ENCODE measurements at regions not wholly inside any gene's neighbourhood (a gene's known extent, or its start where the extent isn't known, plus 50 kb on each side); places are given as distances from the start of the nearest gene placed in this dataset.

GRCh38 chr1:68358439-68358838 is 91.3 kb downstream of the RPE65 start:
- ATAC-seq: no peak
- intact Hi-C loops (cut with micrococcal nuclease): no loop called here

GRCh38 chr1:68355614-68356013 is 94.1 kb downstream of the RPE65 start:
- H3K9me3 ChIP-seq (ENCODE audit: low read length): no peaks in the 10 kb centered on the region
- no TSS peak for BruUV-seq (replicated peaks)
- H3K79me2 ChIP-seq (ENCODE audit: low read length): no peaks in the 10 kb centered on the region
- no peak overlapping the region for H3K4me2 ChIP-seq (ENCODE audit: low read length)
- no peak for TF ChIP-seq EZH2 (IDR thresholded peaks at IDR 0.05; ENCODE audit: low read length, unreplicated experiment)
- no peaks in the 10 kb centered on the region for H3K36me3 ChIP-seq (ENCODE audit: low read depth, low read length)
- H3K27ac ChIP-seq (ENCODE audit: low read length): no peak overlapping the region
- H2AFZ ChIP-seq (ENCODE audit: low read length): no peak overlapping the region
- H4K20me1 ChIP-seq (ENCODE audit: low read length): no peaks in the 10 kb centered on the region
- ChIA-PET CTCF (no interaction called here), POLR2A (ENCODE audit: unreplicated experiment) (no interaction called here)
- no peaks in the 10 kb centered on the region for H3K9me2 ChIP-seq (replicated peaks; ENCODE audit: low read length)
- no peak overlapping the region for H3K9ac ChIP-seq (ENCODE audit: low read length)
- ATAC-seq (no peak), DNase-seq (no peak)
- no peak overlapping the region for H3K4me3 ChIP-seq (ENCODE audit: low read length)
- intact Hi-C loops (cut with micrococcal nuclease): no loop called here
- H3K4me1 ChIP-seq (ENCODE audit: insufficient read depth, low read length): no peaks in the 10 kb centered on the region
- no peaks in the 10 kb centered on the region for H3K27me3 ChIP-seq (ENCODE audit: low read length)
- no peaks in the 10 kb centered on the region for H3F3A ChIP-seq (ENCODE audit: low read length, unreplicated experiment)

More at GRCh38 chr1:68358439-68358838, 91.3 kb downstream of the RPE65 start:
- H3K9me3 ChIP-seq (ENCODE audit: low read length): no peaks in the 10 kb centered on the region
- CTCF ChIA-PET: no interaction called here
- POLR2A ChIA-PET (ENCODE audit: unreplicated experiment): interaction anchor here (0.7 kb wide), 1 partner anchor 84 kb away, joined by 6 read pairs; no protein-coding TSS in a partner anchor
- H3K9me2 ChIP-seq (replicated peaks; ENCODE audit: low read length): no peaks in the 10 kb centered on the region
- TF ChIP-seq CTCF (conservative IDR thresholded peaks at IDR 0.05; ENCODE audit: low read depth, low read length): no peak
- no peak for TF ChIP-seq EZH2phosphoT487 (IDR thresholded peaks at IDR 0.05; ENCODE audit: borderline replicate concordance, low read length)
- no peak for TF ChIP-seq EZH2 (IDR thresholded peaks at IDR 0.05; ENCODE audit: low read length, unreplicated experiment)
- no peak for DNase-seq
- no TSS peak for BruUV-seq (replicated peaks)
- no peaks in the 10 kb centered on the region for H3K36me3 ChIP-seq (ENCODE audit: low read depth, low read length)
- H3K27ac ChIP-seq (ENCODE audit: low read length): no peak overlapping the region
- no peaks in the 10 kb centered on the region for H4K20me1 ChIP-seq (ENCODE audit: low read length)
- no peak overlapping the region for H2AFZ ChIP-seq (ENCODE audit: low read length)
- H3K4me3 ChIP-seq (ENCODE audit: low read length): no peak overlapping the region
- no peaks in the 10 kb centered on the region for H3K27me3 ChIP-seq (ENCODE audit: low read length)
- H3K9ac ChIP-seq (ENCODE audit: low read length): no peak overlapping the region
- H3K4me1 ChIP-seq (ENCODE audit: insufficient read depth, low read length): no peaks in the 10 kb centered on the region
- H3K4me2 ChIP-seq (ENCODE audit: low read length): no peak overlapping the region
- no peaks in the 10 kb centered on the region for H3K79me2 ChIP-seq (ENCODE audit: low read length)
- no peaks in the 10 kb centered on the region for H3F3A ChIP-seq (ENCODE audit: low read length, unreplicated experiment)

GRCh38 chr1:68352202-68352601 is 97.6 kb downstream of the RPE65 start:
- no peak for ATAC-seq
- H3F3A ChIP-seq (ENCODE audit: low read length, unreplicated experiment): no peaks in the 10 kb centered on the region
- H3K4me2 ChIP-seq (ENCODE audit: low read length): no peak overlapping the region
- H3K9me2 ChIP-seq (replicated peaks; ENCODE audit: low read length): no peaks in the 10 kb centered on the region
- TF ChIP-seq EZH2phosphoT487 (IDR thresholded peaks at IDR 0.05; ENCODE audit: borderline replicate concordance, low read length) (no peak), EZH2 (IDR thresholded peaks at IDR 0.05; ENCODE audit: low read length, unreplicated experiment) (no peak), CTCF (conservative IDR thresholded peaks at IDR 0.05; ENCODE audit: low read depth, low read length) (no peak)
- no peaks in the 10 kb centered on the region for H3K9me3 ChIP-seq (ENCODE audit: low read length)
- ChIA-PET POLR2A (ENCODE audit: unreplicated experiment) (no interaction called here), CTCF (no interaction called here)
- BruUV-seq (replicated peaks): no TSS peak
- no peak overlapping the region for H2AFZ ChIP-seq (ENCODE audit: low read length)
- H3K79me2 ChIP-seq (ENCODE audit: low read length): no peaks in the 10 kb centered on the region
- H4K20me1 ChIP-seq (ENCODE audit: low read length): no peaks in the 10 kb centered on the region
- no peaks in the 10 kb centered on the region for H3K36me3 ChIP-seq (ENCODE audit: low read depth, low read length)
- H3K9ac ChIP-seq (ENCODE audit: low read length): no peak overlapping the region
- no peak overlapping the region for H3K4me3 ChIP-seq (ENCODE audit: low read length)
- H3K27ac ChIP-seq (ENCODE audit: low read length): no peak overlapping the region
- intact Hi-C loops (cut with micrococcal nuclease): no loop called here
- no peaks in the 10 kb centered on the region for H3K27me3 ChIP-seq (ENCODE audit: low read length)
- DNase-seq: no peak
- no peaks in the 10 kb centered on the region for H3K4me1 ChIP-seq (ENCODE audit: insufficient read depth, low read length)
